ENCODE measurements at regions not wholly inside any gene's neighbourhood (a gene's known extent, or its start where the extent isn't known, plus 50 kb on each side); places are given as distances from the start of the nearest gene placed in this dataset.
"Not testable (repeated sequence)": the region's sequence is repeated elsewhere in the genome, so short reads cannot be mapped to it uniquely, and the experiment has no call there.

DNA sequence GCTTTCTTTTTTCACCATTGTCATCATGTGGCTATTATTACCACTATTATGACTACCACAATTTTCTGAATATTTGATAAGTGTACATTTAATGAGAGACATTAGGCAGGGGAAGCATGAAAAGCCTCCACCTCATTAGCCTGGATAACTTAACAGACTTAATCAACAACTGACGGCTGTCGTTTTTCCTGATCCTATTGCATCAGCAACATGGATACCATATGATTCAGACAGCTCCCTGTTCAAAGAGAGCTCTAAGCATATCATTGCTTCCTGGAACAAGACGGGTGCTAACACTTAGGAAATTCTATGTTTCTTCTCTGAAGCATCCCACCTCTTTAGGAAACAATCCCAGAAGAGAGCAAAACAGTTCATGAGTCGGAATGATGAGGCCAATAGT, 765.2 kb downstream of the NOVA1 start:
- Histone ChIP-seq H3K27me3 (ENCODE audit: control insufficient read depth in 3 of 3, insufficient read depth in 3 of 3, low read length in 3 of 3) (no peaks in the 10 kb centered on the region), H3K9me3 (ENCODE audit: control insufficient read depth in 2 of 2, insufficient read depth in 1 of 2, low read depth in 1 of 2, low read length in 1 of 2) (no peaks in the 10 kb centered on the region), H3K27ac (ENCODE audit: low read depth in 1 of 3, low read length in 2 of 3) (no peak overlapping the region), H3K4me3 (ENCODE audit: low read depth in 1 of 3, low read length in 3 of 3) (no peak overlapping the region), H3K4me1 (ENCODE audit: control insufficient read depth in 3 of 3, insufficient read depth in 2 of 3, low read depth in 1 of 3, low read length in 2 of 3) (no peaks in the 10 kb centered on the region), H3K36me3 (ENCODE audit: control insufficient read depth in 3 of 3, insufficient read depth in 2 of 3, low read depth in 1 of 3, low read length in 3 of 3) (no peaks in the 10 kb centered on the region)
- FAIRE-seq (no peak), DNase-seq (no peak)
- WGBS, 3 donors = 57 to 68% (median 66%) methylated on average over 4 of the region's 4 CpGs

DNA sequence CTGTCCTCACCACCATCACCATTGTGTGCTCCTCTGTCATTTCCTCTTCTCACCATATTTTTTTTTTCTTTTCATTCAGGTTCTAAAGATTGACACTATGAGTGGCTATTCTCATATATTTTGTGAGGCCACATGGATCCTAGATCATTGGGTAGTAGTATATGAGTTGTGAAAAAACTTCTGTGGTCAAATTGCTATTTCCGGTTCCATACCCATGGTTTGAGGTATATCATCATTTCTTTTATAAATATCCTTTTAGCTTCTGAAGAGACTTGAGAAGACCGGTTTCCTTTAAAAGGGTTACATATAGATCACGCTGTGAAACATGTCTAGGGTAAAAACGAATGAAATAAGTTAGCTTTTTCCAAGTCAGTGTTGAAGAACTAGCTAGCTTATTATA, 769.3 kb downstream of the NOVA1 start:
- WGBS, 3 donors = 92 to 93% (median 92%) methylated on average over 4 of the region's 4 CpGs
- no peak for DNase-seq
- H3K27ac ChIP-seq (ENCODE audit: low read depth in 1 of 3, low read length in 2 of 3) = no peak overlapping the region
- H3K4me1 ChIP-seq (ENCODE audit: control insufficient read depth in 3 of 3, insufficient read depth in 2 of 3, low read depth in 1 of 3, low read length in 2 of 3) = no peaks in the 10 kb centered on the region
- no peaks in the 10 kb centered on the region for H3K9me3 ChIP-seq (ENCODE audit: control insufficient read depth in 2 of 2, insufficient read depth in 1 of 2, low read depth in 1 of 2, low read length in 1 of 2)
- FAIRE-seq = no peak
- H3K27me3 ChIP-seq (ENCODE audit: control insufficient read depth in 3 of 3, insufficient read depth in 3 of 3, low read length in 3 of 3) = no peaks in the 10 kb centered on the region
- no peaks in the 10 kb centered on the region for H3K36me3 ChIP-seq (ENCODE audit: control insufficient read depth in 3 of 3, insufficient read depth in 2 of 3, low read depth in 1 of 3, low read length in 3 of 3)
- H3K4me3 ChIP-seq (ENCODE audit: low read depth in 1 of 3, low read length in 3 of 3) = no peak overlapping the region

DNA sequence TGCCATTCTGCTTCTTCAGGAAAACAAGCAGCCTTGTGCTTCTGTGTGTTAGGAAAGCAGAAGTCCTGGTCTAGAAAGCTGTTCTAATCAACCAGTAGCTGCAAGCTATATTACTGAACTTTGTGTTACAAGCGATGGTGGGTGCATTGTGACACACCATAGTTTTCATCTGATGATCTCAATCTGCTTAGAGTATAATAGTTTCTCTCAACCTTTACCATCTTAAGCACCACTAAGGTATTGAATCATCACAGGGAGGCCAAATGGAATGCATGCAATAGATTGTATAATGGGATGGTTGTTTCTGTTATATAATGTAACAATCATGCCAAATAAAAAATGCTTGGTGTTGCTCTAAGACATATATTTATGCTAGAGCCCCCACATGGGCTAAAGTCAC, 771.7 kb downstream of the NOVA1 start:
- DNase-seq = no peak
- Histone ChIP-seq H3K27me3 (ENCODE audit: control insufficient read depth in 3 of 3, insufficient read depth in 3 of 3, low read length in 3 of 3) (no peaks in the 10 kb centered on the region), H3K9me3 (ENCODE audit: control insufficient read depth in 2 of 2, insufficient read depth in 1 of 2, low read depth in 1 of 2, low read length in 1 of 2) (no peaks in the 10 kb centered on the region), H3K27ac (ENCODE audit: low read depth in 1 of 3, low read length in 2 of 3) (no peak overlapping the region), H3K4me1 (ENCODE audit: control insufficient read depth in 3 of 3, insufficient read depth in 2 of 3, low read depth in 1 of 3, low read length in 2 of 3) (no peaks in the 10 kb centered on the region), H3K4me3 (ENCODE audit: low read depth in 1 of 3, low read length in 3 of 3) (no peak overlapping the region), H3K36me3 (ENCODE audit: control insufficient read depth in 3 of 3, insufficient read depth in 2 of 3, low read depth in 1 of 3, low read length in 3 of 3) (no peaks in the 10 kb centered on the region)
- no peak for FAIRE-seq
- WGBS, 3 donors = 75 to 86% (median 76%) methylated on average over 1 of the region's 1 CpG

DNA sequence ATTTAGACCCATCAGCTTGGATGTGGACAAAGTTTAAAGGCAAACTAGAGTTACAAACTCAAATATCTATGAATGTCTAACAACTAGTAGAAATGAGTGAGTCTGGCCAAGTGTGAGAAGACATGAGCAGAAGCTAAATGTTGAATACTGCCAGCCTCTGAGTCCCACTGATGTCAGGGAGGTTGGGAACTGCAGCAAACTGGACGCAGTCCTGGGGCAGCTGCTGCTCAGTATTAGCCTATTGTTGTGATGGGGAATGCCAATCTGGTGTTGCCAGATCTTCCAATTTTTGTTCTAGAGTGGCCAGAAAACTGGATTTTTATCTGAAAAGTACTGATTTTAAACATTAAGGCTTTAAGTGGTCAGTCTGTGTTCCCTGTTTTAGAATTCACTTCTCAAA, 770.4 kb upstream of the STXBP6 start:
- Histone ChIP-seq H3K9me3 (ENCODE audit: control insufficient read depth in 2 of 2, insufficient read depth in 1 of 2, low read depth in 1 of 2, low read length in 1 of 2) (no peaks in the 10 kb centered on the region), H3K27me3 (ENCODE audit: control insufficient read depth in 3 of 3, insufficient read depth in 3 of 3, low read length in 3 of 3) (no peaks in the 10 kb centered on the region), H3K4me1 (ENCODE audit: control insufficient read depth in 3 of 3, insufficient read depth in 2 of 3, low read depth in 1 of 3, low read length in 2 of 3) (no peaks in the 10 kb centered on the region), H3K27ac (ENCODE audit: low read depth in 1 of 3, low read length in 2 of 3) (no peak overlapping the region), H3K36me3 (ENCODE audit: control insufficient read depth in 3 of 3, insufficient read depth in 2 of 3, low read depth in 1 of 3, low read length in 3 of 3) (no peaks in the 10 kb centered on the region), H3K4me3 (ENCODE audit: low read depth in 1 of 3, low read length in 3 of 3) (no peak overlapping the region)
- DNase-seq = no peak
- WGBS, 3 donors = 68 to 84% (median 78%) methylated on average over 1 of the region's 1 CpG
- FAIRE-seq = no peak

DNA sequence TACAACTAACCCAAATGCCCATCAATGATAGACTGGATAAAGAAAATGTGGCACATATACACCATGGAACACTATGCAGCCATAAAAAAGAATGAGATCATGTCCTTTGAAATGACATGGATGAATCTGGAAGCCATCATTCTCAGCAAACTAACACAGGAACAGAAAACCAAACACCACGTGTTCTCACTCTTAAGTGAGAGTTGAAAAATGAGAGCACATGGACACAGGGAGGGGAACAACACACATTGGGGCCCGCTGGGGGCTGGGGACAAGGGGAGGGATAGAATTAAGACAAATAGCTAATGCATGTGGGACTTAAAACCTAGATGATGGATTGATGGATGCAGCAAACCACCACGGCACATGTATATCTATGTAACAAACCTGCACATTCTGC, 764.7 kb upstream of the STXBP6 start:
- not testable (repeated sequence) for H3K4me3 ChIP-seq (ENCODE audit: low read depth in 1 of 3, low read length in 3 of 3); H3K27ac ChIP-seq (ENCODE audit: low read depth in 1 of 3, low read length in 2 of 3); H3K27me3 ChIP-seq (ENCODE audit: control insufficient read depth in 3 of 3, insufficient read depth in 3 of 3, low read length in 3 of 3); FAIRE-seq; DNase-seq; H3K36me3 ChIP-seq (ENCODE audit: control insufficient read depth in 3 of 3, insufficient read depth in 2 of 3, low read depth in 1 of 3, low read length in 3 of 3); H3K9me3 ChIP-seq (ENCODE audit: control insufficient read depth in 2 of 2, insufficient read depth in 1 of 2, low read depth in 1 of 2, low read length in 1 of 2); H3K4me1 ChIP-seq (ENCODE audit: control insufficient read depth in 3 of 3, insufficient read depth in 2 of 3, low read depth in 1 of 3, low read length in 2 of 3)
- WGBS, 3 donors = 75 to 85% (median 79%) methylated on average over 3 of the region's 3 CpGs

DNA sequence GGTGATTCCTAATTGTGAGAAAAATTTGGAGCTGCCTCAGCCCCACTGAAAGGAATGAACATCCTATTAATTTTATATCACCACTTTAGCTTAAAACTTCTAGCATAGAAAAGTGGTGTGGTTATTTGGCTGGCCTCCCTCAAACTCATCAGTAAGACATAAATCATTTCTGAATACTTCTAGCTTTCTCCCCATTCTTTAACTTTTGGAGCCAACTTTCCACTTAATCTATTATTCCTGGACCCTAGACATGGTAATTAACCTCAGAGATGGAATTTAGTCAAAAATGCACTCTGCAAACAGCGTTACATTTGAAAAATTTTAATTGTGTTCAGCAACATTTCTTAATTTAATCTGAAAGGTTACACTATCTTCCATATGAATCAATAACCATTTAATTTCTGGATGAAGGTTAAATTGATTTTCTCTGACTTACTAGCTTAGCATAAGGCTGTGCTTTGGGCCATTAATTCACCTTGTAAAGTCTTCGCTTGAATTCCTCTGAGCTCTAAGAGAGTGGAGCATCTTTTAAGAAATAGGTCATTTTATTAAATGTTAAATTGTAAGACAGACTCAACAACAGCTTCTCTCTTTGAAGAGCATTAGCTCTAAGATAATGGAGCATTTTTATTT, 753.6 kb upstream of the STXBP6 start:
- Histone ChIP-seq H3K27me3 (ENCODE audit: control insufficient read depth in 3 of 3, insufficient read depth in 3 of 3, low read length in 3 of 3) (no peaks in the 10 kb centered on the region), H3K4me3 (ENCODE audit: low read depth in 1 of 3, low read length in 3 of 3) (no peak overlapping the region), H3K27ac (ENCODE audit: low read depth in 1 of 3, low read length in 2 of 3) (no peak overlapping the region), H3K9me3 (ENCODE audit: control insufficient read depth in 2 of 2, insufficient read depth in 1 of 2, low read depth in 1 of 2, low read length in 1 of 2) (no peaks in the 10 kb centered on the region), H3K4me1 (ENCODE audit: control insufficient read depth in 3 of 3, insufficient read depth in 2 of 3, low read depth in 1 of 3, low read length in 2 of 3) (no peaks in the 10 kb centered on the region), H3K36me3 (ENCODE audit: control insufficient read depth in 3 of 3, insufficient read depth in 2 of 3, low read depth in 1 of 3, low read length in 3 of 3) (no peaks in the 10 kb centered on the region)
- DNase-seq (no peak), FAIRE-seq (no peak)
- 73 to 83% (median 73%) methylated on average over 2 of the region's 2 CpGs for WGBS, 3 donors

DNA sequence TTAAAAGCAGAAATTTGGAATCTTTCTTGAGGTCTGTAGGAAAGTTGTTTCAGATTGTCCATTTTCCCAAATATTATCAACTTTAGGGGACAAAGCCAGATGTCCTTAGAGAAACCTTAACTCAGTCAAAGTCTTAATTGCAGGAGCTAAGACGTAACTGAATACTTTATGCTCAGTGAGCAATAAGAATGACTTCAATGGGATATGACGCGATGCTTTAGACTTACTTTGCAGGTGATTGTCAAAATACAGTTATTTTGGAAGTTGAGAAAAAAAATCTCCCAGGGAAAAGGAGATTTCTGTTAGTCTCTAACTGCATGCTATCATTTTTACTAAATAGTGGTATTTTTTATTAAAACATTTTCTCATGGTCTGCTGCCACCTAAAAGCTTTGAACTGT, 750.9 kb upstream of the STXBP6 start:
- peaks cover 0 to 1% of the 10 kb centered on the region in 2 donors for H3K9me3 ChIP-seq (ENCODE audit: control insufficient read depth in 2 of 2, insufficient read depth in 1 of 2, low read depth in 1 of 2, low read length in 1 of 2)
- WGBS, 3 donors = 85 to 86% (median 85%) methylated on average over 3 of the region's 3 CpGs
- no peak for FAIRE-seq
- H3K36me3 ChIP-seq (ENCODE audit: control insufficient read depth in 3 of 3, insufficient read depth in 2 of 3, low read depth in 1 of 3, low read length in 3 of 3) = no peaks in the 10 kb centered on the region
- no peak overlapping the region for H3K27ac ChIP-seq (ENCODE audit: low read depth in 1 of 3, low read length in 2 of 3)
- H3K4me1 ChIP-seq (ENCODE audit: control insufficient read depth in 3 of 3, insufficient read depth in 2 of 3, low read depth in 1 of 3, low read length in 2 of 3) = no peaks in the 10 kb centered on the region
- DNase-seq = no peak
- H3K4me3 ChIP-seq (ENCODE audit: low read depth in 1 of 3, low read length in 3 of 3) = no peak overlapping the region
- no peaks in the 10 kb centered on the region for H3K27me3 ChIP-seq (ENCODE audit: control insufficient read depth in 3 of 3, insufficient read depth in 3 of 3, low read length in 3 of 3)

DNA sequence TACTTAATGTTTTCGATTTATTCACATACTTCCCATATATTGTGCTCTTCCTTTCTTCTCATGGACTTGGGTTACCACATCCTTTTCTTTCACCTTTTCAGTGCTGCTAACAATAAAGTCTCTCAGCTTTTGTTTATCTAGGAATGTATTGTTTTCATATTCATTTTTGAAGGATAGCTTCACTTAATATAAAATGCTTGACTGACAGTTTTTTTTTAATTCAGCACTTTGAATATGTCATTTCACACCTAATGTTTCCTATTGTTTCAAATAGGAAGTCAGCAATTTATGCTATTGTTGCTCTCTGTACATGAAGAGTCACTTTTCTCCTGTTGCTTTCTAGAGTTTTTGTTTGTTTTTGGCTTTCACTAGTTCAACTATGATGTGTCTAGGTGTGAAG, 738.3 kb upstream of the STXBP6 start:
- H3K36me3 ChIP-seq (ENCODE audit: control insufficient read depth in 3 of 3, insufficient read depth in 2 of 3, low read depth in 1 of 3, low read length in 3 of 3) = no peaks in the 10 kb centered on the region
- H3K27ac ChIP-seq (ENCODE audit: low read depth in 1 of 3, low read length in 2 of 3) = no peak overlapping the region
- peaks cover 0 to 1% of the 10 kb centered on the region in 2 donors for H3K9me3 ChIP-seq (ENCODE audit: control insufficient read depth in 2 of 2, insufficient read depth in 1 of 2, low read depth in 1 of 2, low read length in 1 of 2)
- H3K4me3 ChIP-seq (ENCODE audit: low read depth in 1 of 3, low read length in 3 of 3) = no peak overlapping the region
- FAIRE-seq = no peak
- WGBS, 3 donors = 74 to 87% (median 85%) methylated on average over 1 of the region's 1 CpG
- H3K27me3 ChIP-seq (ENCODE audit: control insufficient read depth in 3 of 3, insufficient read depth in 3 of 3, low read length in 3 of 3) = no peaks in the 10 kb centered on the region
- no peak for DNase-seq
- no peaks in the 10 kb centered on the region for H3K4me1 ChIP-seq (ENCODE audit: control insufficient read depth in 3 of 3, insufficient read depth in 2 of 3, low read depth in 1 of 3, low read length in 2 of 3)

DNA sequence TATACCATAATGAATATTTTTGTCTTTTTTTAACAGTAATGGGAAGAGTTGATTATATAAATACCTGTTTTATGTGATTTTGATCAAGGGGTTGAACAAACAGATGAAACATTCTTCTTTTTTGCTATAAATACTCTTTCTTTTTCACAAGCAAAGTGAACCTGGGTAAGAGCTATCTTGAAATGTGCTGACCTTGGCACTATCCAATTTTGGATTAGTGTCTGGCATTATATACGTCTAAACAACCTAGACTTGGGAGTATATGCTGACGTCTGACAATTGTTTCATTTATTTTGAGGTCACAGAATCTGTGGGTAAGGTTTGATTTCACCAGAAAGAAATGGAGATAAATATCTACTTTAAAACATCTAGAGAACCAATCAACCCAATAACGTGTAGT, 716.0 kb upstream of the STXBP6 start:
- WGBS, 3 donors = 77 to 83% (median 78%) methylated on average over 3 of the region's 3 CpGs

More for the DNA sequence above, 716.0 kb upstream of the STXBP6 start:
- FAIRE-seq (no peak), DNase-seq (no peak)
- no peak overlapping the region for H3K27ac ChIP-seq (ENCODE audit: low read depth in 1 of 3, low read length in 2 of 3)
- H3K27me3 ChIP-seq (ENCODE audit: control insufficient read depth in 3 of 3, insufficient read depth in 3 of 3, low read length in 3 of 3) = no peaks in the 10 kb centered on the region
- no peaks in the 10 kb centered on the region for H3K36me3 ChIP-seq (ENCODE audit: control insufficient read depth in 3 of 3, insufficient read depth in 2 of 3, low read depth in 1 of 3, low read length in 3 of 3)
- H3K4me1 ChIP-seq (ENCODE audit: control insufficient read depth in 3 of 3, insufficient read depth in 2 of 3, low read depth in 1 of 3, low read length in 2 of 3) = no peaks in the 10 kb centered on the region
- H3K4me3 ChIP-seq (ENCODE audit: low read depth in 1 of 3, low read length in 3 of 3) = no peak overlapping the region
- H3K9me3 ChIP-seq (ENCODE audit: control insufficient read depth in 2 of 2, insufficient read depth in 1 of 2, low read depth in 1 of 2, low read length in 1 of 2) = no peaks in the 10 kb centered on the region

Data from small intestine (tissue), 7 donors.